ENCODE measurements at regions not wholly inside any gene's neighbourhood (a gene's known extent, or its start where the extent isn't known, plus 50 kb on each side); places are given as distances from the start of the nearest gene placed in this dataset.
A peak's percentile ranks its signal among the peaks of the same experiment; 100 is the strongest.

GRCh38 chr9:99693888-99694287 lies 127.8 kb upstream of the NR4A3 start:
- no peak for DNase-seq (ENCODE audit: low read depth)
- TF ChIP-seq CTCF (conservative IDR thresholded peaks at IDR 0.05; ENCODE audit: low read length): no peak
- no peak overlapping the region for H3K4me3 ChIP-seq (ENCODE audit: low read length)

GRCh38 chr9:99694393-99694792 lies 127.3 kb upstream of the NR4A3 start:
- TF ChIP-seq CTCF (conservative IDR thresholded peaks at IDR 0.05; ENCODE audit: low read length): no peak

GRCh38 chr9:99699396-99699795 lies 122.3 kb upstream of the NR4A3 start:
- H3K4me3 ChIP-seq (ENCODE audit: low read length): no peak overlapping the region
- TF ChIP-seq CTCF (conservative IDR thresholded peaks at IDR 0.05; ENCODE audit: low read length): no peak
- DNase-seq (ENCODE audit: low read depth): no peak

More at GRCh38 chr9:99694393-99694792, 127.3 kb upstream of the NR4A3 start:
- DNase-seq (ENCODE audit: low read depth): no peak
- H3K4me3 ChIP-seq (ENCODE audit: low read length): no peak overlapping the region

GRCh38 chr9:99712214-99712613 lies 109.5 kb upstream of the NR4A3 start:
- DNase-seq (ENCODE audit: low read depth): no peak
- no peak for TF ChIP-seq CTCF (conservative IDR thresholded peaks at IDR 0.05; ENCODE audit: low read length)

GRCh38 chr9:99713838-99714306 lies 107.8 kb upstream of the NR4A3 start:
- no peak for DNase-seq (ENCODE audit: low read depth)
- H3K4me3 ChIP-seq (ENCODE audit: low read length): no peak overlapping the region
- no peak for TF ChIP-seq CTCF (conservative IDR thresholded peaks at IDR 0.05; ENCODE audit: low read length)

More at GRCh38 chr9:99712214-99712613, 109.5 kb upstream of the NR4A3 start:
- no peak overlapping the region for H3K4me3 ChIP-seq (ENCODE audit: low read length)

GRCh38 chr9:99718631-99719030 lies 103.1 kb upstream of the NR4A3 start:
- no peak for TF ChIP-seq CTCF (conservative IDR thresholded peaks at IDR 0.05; ENCODE audit: low read length)
- no peak overlapping the region for H3K4me3 ChIP-seq (ENCODE audit: low read length)
- DNase-seq (ENCODE audit: low read depth): no peak

GRCh38 chr9:99720455-99721050 lies 101.1 kb upstream of the NR4A3 start:
- peak overlapping the region; percentile 36 for H3K4me3 ChIP-seq (ENCODE audit: low read length)
- DNase-seq (ENCODE audit: low read depth): peak; percentile 63

More at GRCh38 chr9:99720455-99721050, 101.1 kb upstream of the NR4A3 start:
- TF ChIP-seq CTCF (conservative IDR thresholded peaks at IDR 0.05; ENCODE audit: low read length): no peak

All from AG10803 (cell line).